ENCODE measurements at regions not wholly inside any gene's neighbourhood (a gene's known extent, or its start where the extent isn't known, plus 50 kb on each side); places are given as distances from the start of the nearest gene placed in this dataset.

DNA sequence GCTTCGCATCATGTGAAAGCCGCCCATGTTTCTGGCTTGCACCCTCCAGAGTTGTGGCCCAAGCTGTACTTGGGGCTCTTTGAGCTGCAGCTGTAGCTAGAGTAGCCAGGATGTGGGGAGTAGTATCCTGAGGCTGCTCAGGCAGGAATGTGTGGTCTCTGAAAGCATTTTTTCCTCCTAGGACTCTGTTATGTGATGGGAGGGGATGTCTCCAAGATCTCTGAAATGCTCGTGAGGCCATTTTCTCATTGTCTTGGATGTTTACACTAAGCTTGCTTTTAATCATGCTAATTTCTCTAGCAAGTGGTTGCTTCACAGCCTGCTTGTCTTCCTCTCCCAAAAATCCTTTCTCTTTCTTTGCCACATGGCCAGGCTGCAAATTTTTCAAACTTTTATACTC, 687.6 kb downstream of the DCDC2C start:
- DNase-seq, result no peak

DNA sequence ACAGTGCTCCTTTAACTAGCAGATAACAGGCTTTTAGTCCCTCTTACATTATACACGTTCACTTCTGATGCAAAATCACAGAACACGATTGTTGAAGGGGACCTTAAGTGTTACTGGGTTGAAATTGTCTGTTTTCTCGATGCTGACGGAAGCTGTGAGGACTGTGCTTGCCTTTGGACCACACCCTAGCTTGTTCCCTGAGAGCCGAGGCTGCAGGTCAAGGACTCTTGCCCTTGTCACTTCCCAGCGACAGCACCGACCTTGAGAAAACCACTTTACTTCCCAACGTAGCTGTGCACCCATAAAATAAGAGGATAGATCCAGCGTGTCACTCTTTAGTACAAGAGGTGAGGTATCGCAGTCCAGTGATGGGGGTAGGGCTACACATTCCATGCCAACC, 701.0 kb downstream of the DCDC2C start:
- DNase-seq, result no peak

DNA sequence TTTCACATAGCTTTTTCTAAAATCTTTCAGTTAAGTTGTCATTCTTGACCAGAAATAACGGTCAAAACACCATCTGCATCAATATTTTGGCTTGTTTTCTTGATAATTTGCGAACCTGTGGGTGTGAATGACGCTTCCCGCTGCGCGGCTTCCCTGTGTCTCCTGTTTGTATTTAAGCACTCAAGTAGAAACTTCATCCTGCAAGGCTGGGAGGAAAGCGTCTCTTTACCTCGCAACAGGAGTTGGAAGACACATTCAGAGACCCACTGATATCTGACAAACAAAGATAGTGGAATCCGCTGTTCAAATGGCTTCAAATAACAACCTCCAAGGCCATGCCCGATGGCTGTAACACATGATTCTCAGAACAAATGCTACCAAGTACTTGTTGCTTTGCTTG, 704.9 kb downstream of the DCDC2C start:
- no peak for DNase-seq

DNA sequence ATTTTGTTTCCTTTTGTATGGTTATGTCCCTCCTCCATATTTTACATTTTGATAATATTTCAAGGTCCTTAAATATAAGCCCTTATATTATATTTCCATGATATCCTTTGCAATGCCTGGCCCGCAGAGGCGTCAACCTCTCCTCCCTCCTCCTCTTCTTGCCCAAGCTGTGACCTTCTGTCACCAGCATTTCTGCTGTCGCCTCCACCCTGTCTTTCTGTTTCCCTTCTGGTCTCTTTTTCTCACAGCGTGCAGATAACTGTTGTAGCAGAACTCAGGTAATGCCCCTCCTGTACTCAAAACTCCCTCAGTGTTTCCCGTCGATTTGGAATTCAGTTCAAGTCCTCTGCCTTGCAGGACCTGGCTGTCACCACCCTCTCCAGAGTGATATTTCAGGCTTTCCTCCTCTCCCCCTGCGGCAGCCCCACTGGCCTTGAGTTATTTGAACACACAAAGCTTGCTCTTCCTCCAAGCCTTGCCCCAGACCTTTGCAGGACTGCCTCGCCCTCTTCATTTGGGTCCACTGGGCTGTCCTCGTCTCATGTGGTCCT, 709.3 kb downstream of the DCDC2C start:
- DNase-seq, result no peak

DNA sequence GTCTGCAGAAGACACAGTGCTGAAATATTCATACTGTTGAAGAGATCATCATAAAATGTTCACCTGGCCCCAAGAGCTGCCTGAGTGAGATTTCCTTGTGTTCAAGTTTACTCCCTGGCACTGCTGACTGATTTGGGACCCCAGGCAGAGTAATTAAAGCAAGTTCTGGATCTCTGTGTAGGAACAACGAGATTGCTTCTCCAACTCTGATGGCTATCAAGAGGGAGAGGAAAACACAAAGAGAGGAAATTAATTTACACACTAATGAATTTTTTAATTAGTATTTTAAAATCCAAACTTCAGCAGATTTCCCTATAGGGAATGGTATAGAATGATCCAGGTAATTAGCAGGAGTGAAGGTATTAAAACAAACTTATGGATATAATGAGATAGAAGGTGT, 711.8 kb downstream of the DCDC2C start:
- DNase-seq, result no peak

DNA sequence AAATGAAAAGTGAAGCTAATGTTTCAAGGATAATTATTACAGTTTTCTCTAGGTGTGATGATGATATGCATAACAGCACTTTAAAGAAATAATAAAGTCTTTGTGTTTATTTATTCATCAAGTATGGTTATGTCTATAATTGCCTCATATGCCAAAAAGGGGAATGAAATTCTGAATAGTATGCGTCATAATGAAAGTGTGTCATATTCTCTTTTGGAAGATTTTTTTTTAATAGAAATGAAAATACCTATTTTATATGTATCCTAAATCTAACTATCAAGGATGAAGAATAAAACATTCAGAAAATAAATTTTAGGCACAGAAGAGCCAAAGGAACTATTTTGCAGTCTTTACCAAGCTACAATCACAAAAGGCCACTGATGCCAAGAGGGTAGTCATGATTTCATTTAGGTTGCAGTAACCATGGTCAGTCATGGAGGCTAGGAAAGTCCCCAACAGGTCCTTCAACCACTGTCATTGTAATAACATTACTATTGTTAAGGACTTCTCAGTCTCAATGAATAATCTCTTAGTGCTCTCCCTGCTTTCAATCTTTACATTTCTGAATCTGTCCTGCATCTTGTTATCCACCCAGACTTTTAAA, 712.5 kb downstream of the DCDC2C start:
- DNase-seq, result no peak

DNA sequence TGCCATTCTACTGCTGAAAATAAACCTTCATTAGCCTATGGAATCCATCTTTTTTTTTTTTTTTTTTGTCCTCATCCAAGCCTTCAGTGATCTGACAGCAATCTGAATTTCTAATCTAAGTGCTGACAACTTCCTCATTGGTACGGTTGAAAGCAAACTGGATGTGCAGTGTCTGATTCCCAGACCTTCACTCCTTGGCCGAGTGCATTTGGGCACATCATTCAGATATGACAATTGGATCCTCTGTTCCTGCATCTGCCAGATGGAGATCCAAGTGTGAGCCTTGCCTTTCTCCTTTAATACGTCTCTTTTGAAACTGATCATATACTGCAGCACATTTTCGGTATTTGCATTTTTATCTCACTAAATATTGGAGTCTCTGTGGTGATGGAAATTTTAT, 713.1 kb downstream of the DCDC2C start:
- DNase-seq, result no peak

DNA sequence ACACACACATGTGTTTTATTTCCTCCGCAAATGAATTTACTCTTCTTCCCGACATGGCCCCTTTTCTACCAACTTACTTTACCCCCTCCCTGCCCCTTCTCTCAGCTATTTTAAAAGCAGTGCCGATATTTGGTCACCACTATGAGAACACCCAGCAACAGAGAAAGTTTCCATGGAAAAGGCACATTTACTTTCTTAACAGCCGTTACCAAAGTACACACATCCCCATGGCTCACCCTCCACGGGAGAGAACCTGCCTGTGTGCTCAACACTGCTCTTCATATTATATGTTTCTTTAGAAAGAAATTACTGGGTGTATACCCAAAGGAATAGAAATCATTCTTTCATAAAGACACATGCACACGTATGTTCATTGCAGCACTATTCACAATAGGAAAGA, 714.4 kb downstream of the DCDC2C start:
- DNase-seq, result no peak

DNA sequence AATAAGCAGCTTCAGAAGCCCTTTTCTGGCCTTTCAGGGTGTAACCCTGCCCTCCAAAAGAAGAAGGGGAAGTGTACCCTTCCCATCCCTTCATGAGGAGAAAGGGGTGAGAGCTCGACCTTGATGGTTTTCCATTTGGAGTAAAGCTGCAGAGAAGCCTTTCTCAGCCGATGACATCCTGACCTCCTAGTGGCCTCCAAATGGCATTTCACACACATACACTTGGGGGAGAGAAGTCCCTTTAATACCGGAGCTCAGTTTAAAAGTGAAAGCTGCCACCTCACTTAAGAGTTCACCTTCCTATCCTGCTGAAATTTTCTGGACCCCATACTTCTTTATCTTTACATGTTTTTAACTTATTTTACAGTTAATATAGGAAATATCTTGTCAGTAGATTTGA, 716.7 kb downstream of the DCDC2C start:
- DNase-seq, result no peak

DNA sequence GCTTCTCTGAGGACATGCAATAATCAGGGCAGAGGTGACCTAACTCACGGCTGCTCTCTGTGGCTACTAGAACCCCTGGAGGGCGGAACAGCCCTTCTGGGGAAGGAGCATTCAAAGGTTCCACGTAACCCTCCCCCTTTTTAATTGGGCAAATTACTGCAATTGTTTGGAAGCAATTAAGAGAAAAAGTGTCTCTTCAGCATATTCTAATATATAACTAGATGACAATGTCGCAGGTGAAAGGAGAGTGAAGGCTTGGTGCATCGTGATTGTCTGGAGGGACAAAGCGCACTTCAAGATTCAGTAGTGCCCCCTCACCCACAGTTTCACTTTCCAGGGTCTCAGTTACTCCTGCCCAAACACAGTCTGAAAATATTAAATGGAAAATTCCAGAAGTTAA, 720.8 kb downstream of the DCDC2C start:
- DNase-seq, result no peak

DNA sequence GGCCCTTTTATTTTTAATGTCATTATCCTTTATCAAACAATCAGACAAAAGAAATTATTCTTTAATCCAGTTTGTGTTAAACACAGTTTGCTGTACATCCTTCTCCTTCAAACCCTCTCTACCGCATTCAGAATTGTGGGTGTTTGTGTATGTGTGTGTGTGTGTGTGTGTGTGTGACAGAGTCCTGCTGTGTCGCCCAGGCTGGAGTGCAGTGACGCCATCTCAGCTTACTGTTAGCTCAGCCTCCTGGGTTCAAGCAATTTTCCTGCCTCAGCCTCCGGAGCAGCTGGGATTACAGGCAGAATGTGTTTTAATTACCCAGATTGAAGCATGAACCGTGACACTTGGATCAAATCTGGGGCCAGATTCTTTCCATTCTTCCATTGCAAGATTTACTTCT, 723.7 kb downstream of the DCDC2C start:
- no peak for DNase-seq

DNA sequence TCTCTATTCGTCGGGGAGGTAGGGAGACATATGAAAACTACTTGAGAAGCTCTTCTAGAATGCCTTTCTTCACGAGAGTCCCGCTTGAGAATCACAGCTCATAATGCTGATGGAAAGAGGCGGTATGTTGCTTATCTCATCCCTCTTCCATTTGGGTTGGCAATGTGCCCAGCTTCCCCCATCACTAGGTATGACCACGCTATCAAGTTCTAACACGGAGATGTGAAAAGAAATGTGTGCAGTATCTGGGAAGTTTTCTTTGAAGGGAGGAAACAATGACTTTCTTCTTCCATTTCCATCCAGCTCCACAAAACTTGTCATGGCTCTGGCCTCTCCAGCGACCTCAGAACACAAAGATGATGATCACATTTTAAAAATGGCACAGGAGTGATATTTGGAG, 742.4 kb downstream of the DCDC2C start:
- DNase-seq, result no peak

DNA sequence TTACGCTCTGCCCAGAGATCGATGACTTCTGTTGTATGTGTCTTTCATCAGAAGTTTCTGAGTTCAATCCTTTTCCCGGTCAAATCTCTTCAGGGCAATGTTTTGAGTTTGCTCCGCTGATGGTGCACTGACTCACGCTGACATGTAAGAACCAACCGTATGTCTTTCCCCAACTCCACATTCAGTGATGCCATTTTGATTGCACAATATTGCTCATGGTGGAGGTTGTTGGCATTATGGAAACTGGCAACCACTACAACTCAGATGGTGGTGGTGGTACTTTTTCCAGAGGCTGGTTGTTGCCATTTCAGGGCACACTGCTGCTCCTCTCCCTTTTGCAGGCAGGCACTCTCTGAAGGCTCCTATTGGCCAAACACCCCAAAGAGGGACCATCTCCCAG, 751.5 kb downstream of the DCDC2C start:
- no peak for DNase-seq

DNA sequence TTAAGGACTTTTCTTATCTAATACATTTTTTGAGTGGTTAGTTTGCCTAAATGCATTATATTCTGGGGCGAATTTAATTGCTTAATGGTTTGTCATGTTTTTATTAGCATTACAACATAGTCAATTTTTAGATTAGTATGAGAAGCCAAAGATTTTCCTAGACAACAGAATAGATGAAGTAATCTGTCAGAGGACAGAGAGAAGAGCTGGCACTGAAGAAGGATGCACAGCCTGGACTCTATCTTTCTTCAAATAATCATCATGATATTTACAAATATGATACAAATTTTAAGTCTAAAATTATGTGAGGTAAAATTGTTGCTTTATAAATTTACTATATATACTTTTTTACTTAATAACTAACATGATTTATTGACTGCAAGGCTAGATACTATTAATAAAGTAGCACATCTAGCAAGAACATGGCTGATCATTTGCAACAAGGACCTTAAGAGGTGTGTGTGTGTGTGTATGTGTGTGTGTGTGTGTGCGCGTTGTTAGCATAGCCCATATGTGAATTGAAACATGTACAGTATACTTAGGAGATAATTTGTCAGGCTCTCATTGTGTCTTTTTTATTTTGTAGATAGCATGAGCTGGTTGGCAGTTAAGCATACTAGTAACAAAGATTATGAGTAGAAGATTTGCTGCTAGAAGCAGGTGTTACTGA, 752.2 kb downstream of the DCDC2C start:
- DNase-seq, result no peak

DNA sequence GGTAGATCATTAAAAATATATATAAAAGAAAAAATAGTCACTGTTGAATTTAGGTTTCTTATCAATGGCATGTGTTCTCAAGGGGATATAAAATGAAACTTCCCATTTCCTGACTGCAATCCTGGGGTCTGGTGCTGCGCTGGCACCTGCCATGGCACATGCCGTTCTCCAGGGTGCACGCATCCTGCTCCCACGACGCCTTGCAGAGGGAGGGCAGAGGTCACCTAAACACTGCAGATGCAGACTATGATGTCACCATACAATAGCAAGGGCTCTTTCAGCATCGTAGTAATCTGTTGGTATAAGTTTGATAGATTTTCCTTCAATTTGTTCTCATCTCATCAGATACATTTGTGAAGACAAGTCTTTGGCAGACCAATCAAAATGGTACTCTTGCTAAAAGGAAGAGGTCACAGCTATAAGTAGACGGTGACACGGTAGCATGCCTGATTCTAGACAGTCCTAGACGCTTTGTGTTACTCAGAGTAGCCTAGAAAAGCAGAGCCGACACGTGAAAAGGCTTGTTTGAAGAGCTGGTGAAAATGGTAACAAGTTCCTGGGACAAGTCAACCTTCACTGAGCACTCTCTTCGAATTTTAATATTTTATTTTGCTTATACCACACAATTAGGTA, 761.4 kb downstream of the DCDC2C start:
- no peak for DNase-seq

DNA sequence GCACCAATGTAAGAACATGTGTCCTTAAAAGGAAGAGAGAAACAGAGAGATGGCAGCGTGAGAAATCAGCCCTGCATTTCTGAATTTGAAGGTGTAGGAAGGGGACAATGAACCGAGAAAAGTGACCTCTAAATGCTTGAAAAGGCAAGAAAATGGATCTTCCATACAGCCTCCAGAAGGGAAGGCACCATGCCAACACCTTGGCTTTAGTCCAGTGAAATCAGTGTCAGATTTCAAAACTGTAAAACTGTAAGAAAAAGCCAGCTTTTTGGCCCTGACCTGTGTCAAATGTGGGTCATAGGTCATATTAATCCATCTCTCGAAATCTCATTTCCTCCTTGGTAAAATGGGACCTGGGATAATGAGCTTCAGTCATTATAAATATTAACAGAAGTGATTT, 762.3 kb downstream of the DCDC2C start:
- no peak for DNase-seq

DNA sequence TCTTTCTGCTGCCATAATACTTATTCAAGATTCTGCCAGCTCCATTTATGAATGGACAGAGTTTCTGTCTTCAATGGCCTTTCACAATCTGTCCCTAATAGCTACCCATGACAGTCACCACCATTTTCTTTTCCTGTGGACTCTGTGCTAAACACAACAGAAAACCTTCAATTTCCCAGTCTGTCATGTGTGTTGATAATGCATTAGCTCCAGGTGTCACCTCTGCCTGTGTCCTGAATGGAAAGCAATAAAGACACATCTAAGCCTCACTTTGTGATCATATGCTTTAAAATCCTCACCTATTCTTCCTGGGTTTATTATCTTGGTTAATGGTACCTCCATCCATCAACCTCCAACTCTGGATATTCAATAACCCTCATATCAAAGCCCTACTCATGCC, 772.2 kb downstream of the DCDC2C start:
- DNase-seq, result no peak

DNA sequence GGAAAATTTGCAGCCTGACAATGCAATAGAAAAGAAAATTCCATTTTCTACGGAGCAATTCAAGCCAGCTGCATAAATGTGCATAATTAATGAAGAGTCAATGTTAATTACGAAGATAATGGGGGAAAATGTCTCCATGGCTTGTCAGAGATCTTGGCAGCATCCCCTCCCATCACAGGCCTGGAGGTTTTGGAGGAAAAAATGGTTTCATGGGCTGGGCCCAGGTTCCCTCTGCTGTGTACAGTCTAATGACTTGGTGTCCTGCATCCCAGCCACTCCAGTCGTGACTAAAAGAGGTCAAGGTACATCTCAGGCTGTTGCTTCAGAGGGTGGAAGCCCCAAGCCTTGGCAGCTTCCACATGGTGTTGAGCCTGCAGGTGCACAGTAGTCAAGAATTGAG, 779.7 kb downstream of the DCDC2C start:
- no peak for DNase-seq

DNA sequence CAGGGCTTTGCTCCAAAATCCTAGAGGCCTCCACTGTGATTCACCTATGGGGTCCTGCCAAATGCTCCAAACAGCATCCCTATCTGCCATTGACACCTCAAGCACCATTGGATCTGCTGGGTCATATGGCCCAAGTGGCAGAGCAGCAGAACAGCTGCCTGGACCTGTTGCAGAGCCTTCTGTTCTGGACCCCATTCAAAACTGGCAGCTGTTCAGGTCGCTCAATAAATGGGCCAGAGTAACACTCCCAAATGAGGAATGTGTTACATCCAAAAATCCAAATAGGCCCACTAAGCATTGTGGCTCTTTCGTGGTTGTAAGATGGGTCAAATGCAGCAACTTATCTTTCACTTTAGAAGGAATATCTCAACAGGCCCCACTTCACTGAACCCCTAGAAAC, 783.6 kb downstream of the DCDC2C start:
- no peak for DNase-seq

DNA sequence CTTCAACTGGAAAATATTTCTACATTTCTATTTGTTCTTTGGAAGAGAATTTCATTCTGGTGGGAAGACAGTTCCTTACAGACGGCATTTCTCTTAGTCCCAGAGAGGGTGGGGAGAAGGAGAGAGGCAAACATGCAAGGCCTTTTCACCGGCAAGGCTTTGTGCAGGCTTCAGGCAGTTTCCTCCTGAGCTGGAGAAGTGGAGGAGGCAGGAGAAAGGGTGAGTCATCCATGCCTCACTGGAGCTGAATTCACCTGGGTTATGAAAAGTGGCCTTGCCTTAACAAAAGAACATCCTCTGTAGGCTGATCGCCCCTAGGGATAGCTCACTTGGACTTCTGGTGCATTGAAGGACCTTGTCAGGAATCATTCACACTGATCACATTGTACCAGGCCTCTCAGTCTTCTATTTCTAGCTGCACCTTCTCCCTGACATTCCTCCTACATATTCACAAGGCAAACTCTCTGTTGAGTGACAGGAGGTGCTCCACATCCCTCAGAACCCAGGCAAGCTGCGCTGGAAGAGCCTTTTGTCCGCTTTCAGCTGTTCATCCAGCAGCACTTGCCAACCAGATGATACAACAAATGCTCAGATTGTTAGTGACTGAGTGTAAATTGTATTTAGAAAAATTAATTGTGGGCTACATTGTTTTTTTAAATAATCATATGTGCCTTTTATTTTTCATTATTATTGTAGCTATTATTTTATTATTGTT, 796.1 kb downstream of the DCDC2C start:
- no peak for DNase-seq

DNA sequence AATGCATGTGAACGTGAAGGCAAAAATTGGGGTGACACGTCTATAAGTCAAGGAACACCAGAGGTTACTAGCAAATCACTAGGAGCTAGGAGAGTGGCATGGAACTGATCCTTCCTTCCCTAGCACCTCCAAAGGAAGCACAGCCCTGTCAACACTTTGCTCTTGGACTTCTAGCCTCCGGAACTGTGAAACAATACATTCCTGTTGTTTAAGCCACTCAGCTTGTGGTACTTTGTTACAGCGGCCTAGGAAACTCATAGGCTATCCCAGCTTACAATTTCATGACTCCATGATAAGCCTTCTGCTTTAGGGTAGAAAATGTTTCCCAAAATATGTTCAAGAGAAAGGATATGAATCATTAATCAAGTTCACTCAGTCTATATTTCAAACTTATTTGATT, 798.1 kb downstream of the DCDC2C start:
- DNase-seq, result no peak

DNA sequence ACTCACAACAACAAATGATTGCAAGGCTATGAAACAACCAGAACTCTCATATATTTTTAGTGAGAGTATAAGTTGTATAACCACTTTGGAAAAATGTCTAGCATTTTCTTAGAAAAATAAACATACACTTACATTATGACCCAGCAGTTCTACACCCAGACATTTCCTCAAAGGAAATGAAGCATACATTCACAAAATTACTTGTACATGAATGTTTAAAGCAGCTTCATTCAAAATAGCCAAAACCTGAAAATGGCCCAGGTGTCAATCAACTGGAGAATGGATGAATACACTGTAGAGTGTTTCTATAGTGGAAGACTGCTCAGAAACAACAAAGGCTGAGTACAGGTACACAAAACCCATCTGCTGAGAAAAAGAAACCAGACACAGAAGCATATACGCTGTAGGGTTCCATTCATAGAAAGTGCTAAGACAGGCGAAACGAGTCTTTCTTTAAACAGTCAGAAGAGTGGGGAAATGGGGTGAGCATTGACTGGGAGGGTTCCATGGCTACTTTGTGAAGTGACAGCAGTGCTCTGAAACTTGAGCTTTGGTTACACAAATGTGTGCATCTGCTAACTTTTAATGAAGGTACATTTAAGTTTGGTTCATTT, 799.0 kb downstream of the DCDC2C start:
- no peak for DNase-seq

DNA sequence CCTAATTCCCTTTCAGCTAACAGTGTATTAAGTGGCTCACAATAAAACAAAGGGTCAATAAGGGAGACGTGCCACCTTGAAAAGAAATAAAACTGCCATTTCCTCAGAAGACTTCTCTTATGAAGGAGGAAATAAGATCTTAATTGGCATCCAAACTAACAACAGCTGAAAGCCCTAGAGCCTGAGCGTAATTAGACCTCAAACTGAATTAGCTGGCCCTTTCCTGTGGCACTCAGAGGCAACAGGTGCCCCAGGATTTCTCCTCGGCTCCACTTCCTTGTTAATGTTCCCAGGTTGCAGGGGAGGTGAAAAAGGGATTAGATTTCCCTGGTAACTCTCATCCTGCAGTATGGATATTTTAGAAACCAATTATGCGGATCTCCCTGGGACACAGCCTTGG, 804.3 kb downstream of the DCDC2C start:
- DNase-seq, result no peak
